Keratinocyte (primary cell): ENCODE measurements at regions not wholly inside any gene's neighbourhood (a gene's known extent, or its start where the extent isn't known, plus 50 kb on each side); places are given as distances from the start of the nearest gene placed in this dataset.

Source experiments
- DNase-seq: peaks from one replicate; pipeline ENCODE4 v3.0.0-alpha.2; 2011; ENCODE audit warnings: low read depth, missing footprints, low spot score
- FAIRE-seq: peaks from 2 replicates; lab custom pipeline; 2011; peaks lifted over from hg19 to GRCh38; lab: Jason Lieb, UNC
- H2AFZ ChIP-seq: 2 replicates; pipeline ENCODE4 v1.6.0; 2012; ENCODE audit warnings: low read length, control low read depth, inconsistent platforms; ENCODE audit not compliant: control insufficient read depth
- H3K27ac ChIP-seq: 2 replicates; pipeline ENCODE4 v1.5.1; 2011; ENCODE audit warnings: low read length; ENCODE audit not compliant: control insufficient read depth, insufficient read depth
- H3K27me3 ChIP-seq: 3 replicates; pipeline ENCODE4 v1.6.0; 2011; ENCODE audit warnings: low read length; ENCODE audit not compliant: control insufficient read depth, insufficient read depth; ENCODE audit errors: extremely low read depth
- H3K36me3 ChIP-seq, 2 experiments: 2 replicates in 1 of 2; 3 replicates in 1 of 2; pipeline ENCODE4 v1.5.1; 2011; ENCODE audit warnings: low read length in 2 of 2, mild to moderate bottlenecking in 1 of 2; ENCODE audit not compliant: control insufficient read depth in 2 of 2, insufficient read depth in 2 of 2; ENCODE audit errors: extremely low read depth in 1 of 2
- H3K4me1 ChIP-seq: 3 replicates; pipeline ENCODE4 v1.5.1; 2011; ENCODE audit warnings: low read length; ENCODE audit not compliant: control insufficient read depth, insufficient read depth; ENCODE audit errors: extremely low read depth
- H3K4me2 ChIP-seq: 3 replicates; pipeline ENCODE4 v1.6.0; 2011; ENCODE audit warnings: low read depth, low read length; ENCODE audit not compliant: control insufficient read depth, insufficient read depth; ENCODE audit errors: extremely low read depth
- H3K4me3 ChIP-seq, 3 experiments: fragments of 200-600 bp in 1 of 3; sonication (generic) in 1 of 3; 2 replicates in 2 of 3; 3 replicates in 1 of 3; pipeline ENCODE4 v1.5.1; 2011 to 2016; ENCODE audit warnings: low read length in 3 of 3, mild to moderate bottlenecking in 3 of 3, control low read depth in 2 of 3, inconsistent platforms in 1 of 3, low read depth in 1 of 3, mixed read lengths in 1 of 3, mixed run types in 1 of 3, moderate library complexity in 1 of 3; ENCODE audit not compliant: control insufficient read depth in 2 of 3, insufficient read depth in 2 of 3; ENCODE audit errors: extremely low read depth in 1 of 3
- H3K79me2 ChIP-seq: 2 replicates; pipeline ENCODE4 v1.6.0; 2012; ENCODE audit warnings: low read length; ENCODE audit not compliant: control insufficient read depth, insufficient read depth
- H3K9ac ChIP-seq: 3 replicates; pipeline ENCODE4 v1.6.0; 2011; ENCODE audit warnings: low read length; ENCODE audit not compliant: control insufficient read depth, insufficient read depth; ENCODE audit errors: extremely low read depth
- H3K9me1 ChIP-seq: 3 replicates; pipeline ENCODE4 v1.6.0; 2011; ENCODE audit warnings: low read length; ENCODE audit not compliant: control insufficient read depth, insufficient read depth; ENCODE audit errors: extremely low read depth
- H3K9me3 ChIP-seq: 2 replicates; pipeline ENCODE4 v1.5.1; 2012; ENCODE audit warnings: low read depth, low read length; ENCODE audit not compliant: control insufficient read depth
- H4K20me1 ChIP-seq: 3 replicates; pipeline ENCODE4 v1.6.0; 2011; ENCODE audit warnings: low read length; ENCODE audit not compliant: control insufficient read depth, insufficient read depth; ENCODE audit errors: extremely low read depth
- EZH2 ChIP-seq: IDR thresholded peaks from one replicate; pipeline ENCODE4 v1.6.1; 2012; ENCODE audit warnings: inconsistent platforms, mild to moderate bottlenecking, low read length, moderate library complexity
- dilution Hi-C: fragments of 300-500 bp; cut with MboI; formaldehyde crosslinking; loops from one replicate; pipeline ENCODE4 v1.7.0; 2020; ENCODE audit warnings: low sequenced_read_pairs; ENCODE audit not compliant: extremely low pct_ligation_motif_present
- TF ChIP-seq, protein P1 (sequence below), 3 experiments: IDR thresholded peaks in 1 of 3; conservative IDR thresholded peaks in 1 of 3; optimal IDR thresholded peaks in 1 of 3; 2 replicates in 2 of 3; 3 replicates in 1 of 3; pipeline versions ENCODE3 to v1.5.1; 2011; ENCODE audit warnings: low read length in 3 of 3, mild to moderate bottlenecking in 3 of 3, moderate library complexity in 2 of 3, control low read depth in 1 of 3, inconsistent platforms in 1 of 3; ENCODE audit not compliant: insufficient read depth in 2 of 3; ENCODE audit errors: extremely low read depth in 1 of 3

DNA sequence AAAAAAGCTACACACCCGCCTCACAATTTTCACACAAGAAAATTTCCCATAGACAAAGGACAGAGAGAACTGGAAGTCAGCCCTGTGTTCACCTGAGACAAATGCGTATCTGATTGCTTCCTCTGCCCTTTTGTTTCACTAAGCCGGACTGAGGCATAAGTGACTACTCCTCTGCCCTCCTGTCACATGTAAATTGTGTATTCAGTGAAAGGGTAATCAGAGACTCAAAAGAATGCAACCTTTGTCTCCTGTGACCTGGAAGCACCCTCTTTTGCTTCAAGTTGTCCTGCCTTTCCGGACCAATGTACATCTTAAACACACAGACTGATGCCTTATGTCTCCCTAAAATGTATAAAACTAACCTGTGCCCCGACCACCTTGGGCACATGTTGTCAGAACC is 483.8 kb upstream of the EYS start:
- Histone ChIP-seq H4K20me1 (no peaks in the 10 kb centered on the region), H2AFZ (no peak overlapping the region), H3K36me3 (no peaks in the 10 kb centered on the region), H3K4me1 (no peaks in the 10 kb centered on the region), H3K9me1 (no peaks in the 10 kb centered on the region), H3K27me3 (no peaks in the 10 kb centered on the region), H3K9me3 (no peaks in the 10 kb centered on the region), H3K4me3 (no peak overlapping the region), H3K27ac (no peak overlapping the region), H3K79me2 (no peaks in the 10 kb centered on the region), H3K4me2 (no peak overlapping the region), H3K9ac (no peak overlapping the region)
- TF ChIP-seq EZH2, result no peak
- TF ChIP-seq, protein P1, sequence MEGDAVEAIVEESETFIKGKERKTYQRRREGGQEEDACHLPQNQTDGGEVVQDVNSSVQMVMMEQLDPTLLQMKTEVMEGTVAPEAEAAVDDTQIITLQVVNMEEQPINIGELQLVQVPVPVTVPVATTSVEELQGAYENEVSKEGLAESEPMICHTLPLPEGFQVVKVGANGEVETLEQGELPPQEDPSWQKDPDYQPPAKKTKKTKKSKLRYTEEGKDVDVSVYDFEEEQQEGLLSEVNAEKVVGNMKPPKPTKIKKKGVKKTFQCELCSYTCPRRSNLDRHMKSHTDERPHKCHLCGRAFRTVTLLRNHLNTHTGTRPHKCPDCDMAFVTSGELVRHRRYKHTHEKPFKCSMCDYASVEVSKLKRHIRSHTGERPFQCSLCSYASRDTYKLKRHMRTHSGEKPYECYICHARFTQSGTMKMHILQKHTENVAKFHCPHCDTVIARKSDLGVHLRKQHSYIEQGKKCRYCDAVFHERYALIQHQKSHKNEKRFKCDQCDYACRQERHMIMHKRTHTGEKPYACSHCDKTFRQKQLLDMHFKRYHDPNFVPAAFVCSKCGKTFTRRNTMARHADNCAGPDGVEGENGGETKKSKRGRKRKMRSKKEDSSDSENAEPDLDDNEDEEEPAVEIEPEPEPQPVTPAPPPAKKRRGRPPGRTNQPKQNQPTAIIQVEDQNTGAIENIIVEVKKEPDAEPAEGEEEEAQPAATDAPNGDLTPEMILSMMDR (optimal IDR thresholded peaks at IDR 0.05 in 1 of 3, IDR thresholded peaks at IDR 0.05 in 1 of 3, conservative IDR thresholded peaks at IDR 0.05 in 1 of 3; ENCODE audit: extremely low read depth in 1 of 3, insufficient read depth in 2 of 3, low read length in 3 of 3), result no peak
- DNase-seq (no peak), FAIRE-seq (no peak)
- dilution Hi-C loops, result no loop called here

GRCh38 chr6:66189915-66190314 is 482.9 kb upstream of the EYS start:
- H3K9me3 ChIP-seq, result no peaks in the 10 kb centered on the region
- DNase-seq, result no peak
- H3K27me3 ChIP-seq, result no peaks in the 10 kb centered on the region
- no peak overlapping the region for H2AFZ ChIP-seq
- dilution Hi-C loops, result no loop called here
- H3K79me2 ChIP-seq, result no peaks in the 10 kb centered on the region
- H3K36me3 ChIP-seq, result no peaks in the 10 kb centered on the region
- no peaks in the 10 kb centered on the region for H4K20me1 ChIP-seq
- H3K9ac ChIP-seq, result no peak overlapping the region
- TF ChIP-seq EZH2, result no peak
- TF ChIP-seq, protein P1 (optimal IDR thresholded peaks at IDR 0.05 in 1 of 3, IDR thresholded peaks at IDR 0.05 in 1 of 3, conservative IDR thresholded peaks at IDR 0.05 in 1 of 3; ENCODE audit: extremely low read depth in 1 of 3, insufficient read depth in 2 of 3, low read length in 3 of 3), result no peak
- no peak for FAIRE-seq
- no peak overlapping the region for H3K27ac ChIP-seq
- no peak overlapping the region for H3K4me3 ChIP-seq
- H3K9me1 ChIP-seq, result no peaks in the 10 kb centered on the region
- H3K4me2 ChIP-seq, result no peak overlapping the region
- no peaks in the 10 kb centered on the region for H3K4me1 ChIP-seq
